ENCODE measurements at regions not wholly inside any gene's neighbourhood (a gene's known extent, or its start where the extent isn't known, plus 50 kb on each side); places are given as distances from the start of the nearest gene placed in this dataset.

- no peak for TF ChIP-seq NFYA (IDR thresholded peaks at IDR 0.05; ENCODE audit: borderline replicate concordance, low read depth, low read length)
- TF ChIP-seq NFYB (IDR thresholded peaks at IDR 0.05; ENCODE audit: insufficient read depth, low read depth, low read length): no peak
- no peak for TF ChIP-seq NR2F1 (conservative IDR thresholded peaks at IDR 0.05)
- no peak for TF ChIP-seq ZNF622 (IDR thresholded peaks at IDR 0.05)
- TF ChIP-seq ZBTB11 (CRISPR knock-in tag; IDR thresholded peaks at IDR 0.05): no peak
- no peak for TF ChIP-seq TCF3 (IDR thresholded peaks at IDR 0.05; ENCODE audit: borderline replicate concordance, insufficient read depth, low read depth, low read length)
- no peak for TF ChIP-seq SMAD5 (IDR thresholded peaks at IDR 0.05; ENCODE audit: low read depth)
- no peak for TF ChIP-seq HDGF (IDR thresholded peaks at IDR 0.05)
- no peak for TF ChIP-seq ELK1 (IDR thresholded peaks at IDR 0.05; ENCODE audit: low read depth, low read length)
Observed at GRCh38 chr6:15116889-15117288, 129.0 kb upstream of the JARID2 start (continued).

- H2AFZ ChIP-seq (ENCODE audit: control insufficient read depth, low read depth, low read length): no peak overlapping the region
- H3K4me2 ChIP-seq (ENCODE audit: control insufficient read depth, insufficient read depth): no peak overlapping the region
- in situ Hi-C loops (cut with MboI): no loop called here
- H3K9me3 ChIP-seq (replicated peaks; ENCODE audit: control insufficient read depth, insufficient read depth, low read length): no peaks in the 10 kb centered on the region
- ChIA-PET CTCF (no interaction called here), SMC1A (ENCODE audit: uncharacterized antibody, unreplicated experiment) (interaction anchor here (1.5 kb wide), 1 partner anchor 9 kb away, joined by 5 read pairs; no protein-coding TSS in a partner anchor), RAD21 (ENCODE audit: unreplicated experiment) (no interaction called here), POLR2A (no interaction called here)
- TF ChIP-seq, protein P1, sequence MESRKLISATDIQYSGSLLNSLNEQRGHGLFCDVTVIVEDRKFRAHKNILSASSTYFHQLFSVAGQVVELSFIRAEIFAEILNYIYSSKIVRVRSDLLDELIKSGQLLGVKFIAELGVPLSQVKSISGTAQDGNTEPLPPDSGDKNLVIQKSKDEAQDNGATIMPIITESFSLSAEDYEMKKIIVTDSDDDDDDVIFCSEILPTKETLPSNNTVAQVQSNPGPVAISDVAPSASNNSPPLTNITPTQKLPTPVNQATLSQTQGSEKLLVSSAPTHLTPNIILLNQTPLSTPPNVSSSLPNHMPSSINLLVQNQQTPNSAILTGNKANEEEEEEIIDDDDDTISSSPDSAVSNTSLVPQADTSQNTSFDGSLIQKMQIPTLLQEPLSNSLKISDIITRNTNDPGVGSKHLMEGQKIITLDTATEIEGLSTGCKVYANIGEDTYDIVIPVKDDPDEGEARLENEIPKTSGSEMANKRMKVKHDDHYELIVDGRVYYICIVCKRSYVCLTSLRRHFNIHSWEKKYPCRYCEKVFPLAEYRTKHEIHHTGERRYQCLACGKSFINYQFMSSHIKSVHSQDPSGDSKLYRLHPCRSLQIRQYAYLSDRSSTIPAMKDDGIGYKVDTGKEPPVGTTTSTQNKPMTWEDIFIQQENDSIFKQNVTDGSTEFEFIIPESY (IDR thresholded peaks at IDR 0.05): no peak
- TF ChIP-seq RUNX3 (IDR thresholded peaks at IDR 0.05; ENCODE audit: low read length): peak; percentile 27; the same call in 1 of the 2 replicates
- no peak overlapping the region for H3K4me3 ChIP-seq
- ATAC-seq (no peak), FAIRE-seq (no peak), DNase-seq (ENCODE audit: low read depth, low spot score) (no peak)
- H4K20me1 ChIP-seq (ENCODE audit: control insufficient read depth, insufficient read depth): no peaks in the 10 kb centered on the region
- no peaks in the 10 kb centered on the region for H3K4me1 ChIP-seq (ENCODE audit: control insufficient read depth, insufficient read depth, low read length)
- H3K79me2 ChIP-seq (ENCODE audit: control insufficient read depth, insufficient read depth, low read length): no peaks in the 10 kb centered on the region
- no peaks in the 10 kb centered on the region for H3K27me3 ChIP-seq (replicated peaks in 1 of 2; ENCODE audit: control insufficient read depth in 2 of 2, insufficient read depth in 2 of 2, low read length in 1 of 2)
- intact Hi-C loops (cut with micrococcal nuclease; ENCODE audit: unreplicated experiment): no loop called here
- 0% methylated on average over 1 of the region's 1 CpG for WGBS (ENCODE audit: insufficient coverage, insufficient replicate concordance, low lambda C conversion rate, missing lambda C conversion rate)
- no peak overlapping the region for H3K9ac ChIP-seq (ENCODE audit: control insufficient read depth, insufficient read depth, low read length)
- no peak overlapping the region for H3K27ac ChIP-seq (ENCODE audit: control insufficient read depth, insufficient read depth)
- no TSS peak for BruUV-seq (replicated peaks)
- no peaks in the 10 kb centered on the region for H3K36me3 ChIP-seq (ENCODE audit: control insufficient read depth in 2 of 2, insufficient read depth in 2 of 2, low read length in 1 of 2)
Observed at GRCh38 chr6:15121443-15121842, 124.4 kb upstream of the JARID2 start.

Data from GM12878 (cell line).